ENCODE measurements at regions not wholly inside any gene's neighbourhood (a gene's known extent, or its start where the extent isn't known, plus 50 kb on each side); places are given as distances from the start of the nearest gene placed in this dataset.
"Not testable (repeated sequence)": the region's sequence is repeated elsewhere in the genome, so short reads cannot be mapped to it uniquely, and the experiment has no call there.

GRCh38 chr10:5268743-5269142, 72.1 kb downstream of the AKR1C4 start:
- no peak for ATAC-seq

- ATAC-seq: no peak
These were observed 73.2 kb downstream of the AKR1C4 start for GRCh38 chr10:5269791-5270190.

- no peak for ATAC-seq
These were observed 74.9 kb downstream of the AKR1C4 start for GRCh38 chr10:5271526-5271925.

- no peak for ATAC-seq
These were observed 75.6 kb downstream of the AKR1C4 start for GRCh38 chr10:5272065-5272803.

GRCh38 chr10:5274795-5275194, 78.2 kb downstream of the AKR1C4 start:
- peak; percentile 32 for ATAC-seq

GRCh38 chr10:5281356-5281755, 83.4 kb upstream of the UCN3 start:
- ATAC-seq: no peak

GRCh38 chr10:5282137-5282536, 82.6 kb upstream of the UCN3 start:
- ATAC-seq: peak; percentile 43

- ATAC-seq: peak; percentile 89
These were observed 81.2 kb upstream of the UCN3 start for GRCh38 chr10:5283305-5284158.

- no peak for ATAC-seq
These were observed 80.3 kb upstream of the UCN3 start for GRCh38 chr10:5284311-5285057.

- no peak for ATAC-seq
These were observed 79.6 kb upstream of the UCN3 start for GRCh38 chr10:5285186-5285585.

GRCh38 chr10:5288359-5288758, 76.4 kb upstream of the UCN3 start:
- ATAC-seq: no peak

GRCh38 chr10:5289228-5289627, 75.5 kb upstream of the UCN3 start:
- not testable (repeated sequence) for ATAC-seq

- peak; percentile 95 for ATAC-seq
These were observed 73.1 kb upstream of the UCN3 start for GRCh38 chr10:5291501-5292195.

GRCh38 chr10:5292196-5292735, 72.5 kb upstream of the UCN3 start:
- ATAC-seq: no peak

GRCh38 chr10:5292970-5293369, 71.8 kb upstream of the UCN3 start:
- ATAC-seq: not testable (repeated sequence)

- peak; percentile 53 for ATAC-seq
These were observed 70.8 kb upstream of the UCN3 start for GRCh38 chr10:5293691-5294550.

GRCh38 chr10:5297466-5297865, 67.3 kb upstream of the UCN3 start:
- ATAC-seq: peak; percentile 56

- no peak for ATAC-seq
These were observed 66.8 kb upstream of the UCN3 start for GRCh38 chr10:5297996-5298395.

GRCh38 chr10:5299950-5300349, 64.8 kb upstream of the UCN3 start:
- ATAC-seq: no peak

- no peak for ATAC-seq
These were observed 61.3 kb upstream of the UCN3 start for GRCh38 chr10:5303504-5303903.

GRCh38 chr10:5305374-5305773, 59.4 kb upstream of the UCN3 start:
- ATAC-seq: no peak

Data from esophagus mucosa (tissue), 1 donor.